Heart right ventricle (tissue), 16 donors: ENCODE measurements at regions not wholly inside any gene's neighbourhood (a gene's known extent, or its start where the extent isn't known, plus 50 kb on each side); places are given as distances from the start of the nearest gene placed in this dataset.

Experiments
- ATAC-seq, 8 donors: fragments of 200-7000 bp; cut with Tn5 transposase; one replicate each; pipeline ENCODE4 v1.9.1; 2020; ENCODE audit warnings: mild to moderate bottlenecking in 8 of 8, moderate library complexity in 8 of 8, moderate number of reproducible peaks in 1 of 8
- DNase-seq, 2 donors: peaks; one replicate each; pipeline ENCODE4 v3.0.0-alpha.2; 2020
- H3K27ac ChIP-seq, 10 donors: fragments of 200-600 bp; sonication (generic) in 2 of 10; one replicate each; pipeline versions ENCODE4 v1.5.0 to v1.8.0; 2020 to 2022; ENCODE audit warnings: mild to moderate bottlenecking in 3 of 10
- H3K27me3 ChIP-seq, 7 donors: fragments of 200-600 bp; one replicate each; pipeline ENCODE4 v1.8.0; 2021 to 2022; ENCODE audit warnings: mild to moderate bottlenecking in 2 of 7
- H3K36me3 ChIP-seq, 9 donors: fragments of 200-600 bp; sonication (generic) in 1 of 9; one replicate each; pipeline versions ENCODE4 v1.5.0 to v1.8.0; 2020 to 2022; ENCODE audit warnings: mild to moderate bottlenecking in 2 of 9
- H3K4me1 ChIP-seq, 9 donors: fragments of 200-600 bp; sonication (generic) in 1 of 9; one replicate each; pipeline versions ENCODE4 v1.5.0 to v1.8.0; 2020 to 2022; ENCODE audit warnings: mild to moderate bottlenecking in 4 of 9
- H3K4me3 ChIP-seq, 10 donors: fragments of 200-600 bp; sonication (generic) in 2 of 10; one replicate each; pipeline versions ENCODE4 v1.5.0 to v1.8.0; 2020 to 2022; ENCODE audit warnings: mild to moderate bottlenecking in 7 of 10, moderate library complexity in 2 of 10
- H3K9me3 ChIP-seq, 11 donors: fragments of 200-600 bp in 10 of 11; sonication (generic) in 2 of 11; one replicate each; pipeline versions ENCODE4 v1.5.0 to v1.8.0; 2013 to 2022; ENCODE audit warnings: mild to moderate bottlenecking in 2 of 11, control low read depth in 1 of 11, moderate library complexity in 1 of 11
- CTCF ChIP-seq, 9 donors: fragments of 200-600 bp; sonication (generic) in 2 of 9; IDR thresholded peaks; one replicate each; pipeline versions ENCODE4 v1.5.0 to v1.8.0; 2021 to 2022; ENCODE audit warnings: antibody characterized with exemption in 9 of 9, mild to moderate bottlenecking in 5 of 9, moderate library complexity in 1 of 9
- WGBS, 2 donors: extraction: QIAGEN DNeasy Blood & Tissue Kit; methylation state at CpG; one replicate each; pipeline ENCODE4 v1.1.7; 2013; ENCODE audit warnings: inconsistent platforms in 1 of 2; 5-methylcytosine and 5-hydroxymethylcytosine counted together
- intact Hi-C, 10 donors: fragments of 100-400 bp; cut with DNase I; formaldehyde crosslinking; loops; one replicate each; pipeline versions ENCODE4 v1.11.1 to v1.14.2; 2022
- donor health status: Arrhythmogenic right ventricular cardiomyopathy.
- donor health status: ischemic (EF 13 %, LVEDD 7.1; RV severe dilation, severe dysfunction).
- donor health status: healthy with polysubstance abuse.
- donor health status: DM: no; HTN: yes; CAD: no.
- donor health status: DM: no; HTN: no; CAD: no.
- donor health status: ischemic (EF 25% LVEDD 6.9; RV normal size, moderate dysfunction).
- donor health status: ischemic (EF 25% LVEDD 5.7; RV mildly dilated, moderate dysfunction).
- donor health status: healthy.
- donor health status: DM: yes; HTN: yes; CAD: no.
- donor health status: Ischemic cardiomyopathy.
- donor health status: ischemic (EF 35%, LVEDD 5.7; RV mildly dilated, moderate dysfunction).
- donor health status: nonischemic (EF 11% LVEDD 7.7; RV severe dilation, severe dysfunction).
- donor health status: DM: yes; HTN: yes; CAD: no.
- donor health status: PGD.
- donor health status: ischemic (EF 29% LVEDD 5.4; RV normal size, mild dysfunction).
- donor health status: nonischemic (EF 23%, LVEDD 6.1; RV moderate dilation, normal function).

GRCh38 chr14:41072776-41073175, 533.9 kb upstream of the LRFN5 start:
- intact Hi-C loops, result no loop called here
- no peak overlapping the region for H3K4me3 ChIP-seq
- ATAC-seq (no peak), DNase-seq (no peak)
- H3K27me3 ChIP-seq, result no peaks in the 10 kb centered on the region
- no peak for TF ChIP-seq CTCF (IDR thresholded peaks at IDR 0.05)
- H3K27ac ChIP-seq, result no peak overlapping the region
- H3K4me1 ChIP-seq, result no peaks in the 10 kb centered on the region
- peaks cover 0 to 3% (median 0%) of the 10 kb centered on the region in 11 donors for H3K9me3 ChIP-seq
- H3K36me3 ChIP-seq, result no peaks in the 10 kb centered on the region

GRCh38 chr14:41071351-41071750, 535.3 kb upstream of the LRFN5 start:
- Histone ChIP-seq H3K4me1 (no peaks in the 10 kb centered on the region), H3K4me3 (no peak overlapping the region), H3K27ac (no peak overlapping the region), H3K9me3 (peaks cover 0 to 3% (median 0%) of the 10 kb centered on the region in 11 donors), H3K36me3 (no peaks in the 10 kb centered on the region), H3K27me3 (no peaks in the 10 kb centered on the region)
- DNase-seq (no peak), ATAC-seq (no peak)
- intact Hi-C loops, result no loop called here
- 93 to 96% methylated on average over 2 of the region's 2 CpGs for WGBS, 2 donors
- no peak for TF ChIP-seq CTCF (IDR thresholded peaks at IDR 0.05)

- WGBS, 2 donors, result 81 to 87% methylated on average over 1 of the region's 1 CpG
- intact Hi-C loops, result no loop called here
These were observed 543.9 kb upstream of the LRFN5 start for GRCh38 chr14:41062826-41063225.

GRCh38 chr14:41055589-41055988, 551.1 kb upstream of the LRFN5 start:
- no peaks in the 10 kb centered on the region for H3K9me3 ChIP-seq
- H3K4me1 ChIP-seq, result no peaks in the 10 kb centered on the region
- H3K27me3 ChIP-seq, result no peaks in the 10 kb centered on the region
- H3K4me3 ChIP-seq, result no peak overlapping the region
- DNase-seq (no peak), ATAC-seq (no peak)
- H3K27ac ChIP-seq, result no peak overlapping the region
- TF ChIP-seq CTCF (IDR thresholded peaks at IDR 0.05), result no peak
- H3K36me3 ChIP-seq, result no peaks in the 10 kb centered on the region
- 66 to 76% methylated on average over 1 of the region's 1 CpG for WGBS, 2 donors
- intact Hi-C loops, result no loop called here

More at GRCh38 chr14:41062826-41063225, 543.9 kb upstream of the LRFN5 start:
- Histone ChIP-seq H3K27me3 (no peaks in the 10 kb centered on the region), H3K4me1 (no peaks in the 10 kb centered on the region), H3K36me3 (no peaks in the 10 kb centered on the region), H3K4me3 (no peak overlapping the region), H3K27ac (no peak overlapping the region), H3K9me3 (no peaks in the 10 kb centered on the region)
- DNase-seq, result no peak
- ATAC-seq, result no peak
- no peak for TF ChIP-seq CTCF (IDR thresholded peaks at IDR 0.05)

GRCh38 chr14:41051801-41052200, 554.9 kb upstream of the LRFN5 start:
- DNase-seq, result no peak
- H3K9me3 ChIP-seq, result no peaks in the 10 kb centered on the region
- TF ChIP-seq CTCF (IDR thresholded peaks at IDR 0.05), result no peak
- H3K27me3 ChIP-seq, result no peaks in the 10 kb centered on the region
- intact Hi-C loops, result no loop called here
- no peak overlapping the region for H3K4me3 ChIP-seq
- H3K36me3 ChIP-seq, result no peaks in the 10 kb centered on the region
- H3K4me1 ChIP-seq, result no peaks in the 10 kb centered on the region
- H3K27ac ChIP-seq, result no peak overlapping the region
- WGBS, 2 donors, result 63 to 64% methylated on average over 7 of the region's 7 CpGs
- no peak for ATAC-seq
